ENCODE measurements at regions not wholly inside any gene's neighbourhood (a gene's known extent, or its start where the extent isn't known, plus 50 kb on each side); places are given as distances from the start of the nearest gene placed in this dataset.

DNA sequence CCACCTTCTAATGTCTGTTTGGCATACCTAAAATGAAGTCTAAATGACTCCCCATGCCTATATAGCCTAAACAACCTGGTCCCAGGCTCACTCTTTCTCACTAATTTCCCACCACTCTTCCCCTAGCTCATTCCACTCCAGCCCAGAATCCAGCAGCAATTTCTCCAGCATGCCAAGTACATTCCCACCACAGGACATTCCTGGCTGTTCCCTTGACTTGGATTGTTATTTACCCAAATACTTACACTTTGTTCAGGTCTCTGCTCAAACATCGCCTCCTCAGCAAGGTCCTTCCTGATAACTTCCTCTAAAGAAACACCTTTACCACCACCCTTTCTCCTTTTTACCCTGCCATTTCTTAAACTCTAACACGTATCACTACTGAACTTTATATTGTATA is 743.4 kb downstream of the RPS29 start:
- no peak for DNase-seq (ENCODE audit: insufficient read length, low spot score)
- TF ChIP-seq, protein P1, sequence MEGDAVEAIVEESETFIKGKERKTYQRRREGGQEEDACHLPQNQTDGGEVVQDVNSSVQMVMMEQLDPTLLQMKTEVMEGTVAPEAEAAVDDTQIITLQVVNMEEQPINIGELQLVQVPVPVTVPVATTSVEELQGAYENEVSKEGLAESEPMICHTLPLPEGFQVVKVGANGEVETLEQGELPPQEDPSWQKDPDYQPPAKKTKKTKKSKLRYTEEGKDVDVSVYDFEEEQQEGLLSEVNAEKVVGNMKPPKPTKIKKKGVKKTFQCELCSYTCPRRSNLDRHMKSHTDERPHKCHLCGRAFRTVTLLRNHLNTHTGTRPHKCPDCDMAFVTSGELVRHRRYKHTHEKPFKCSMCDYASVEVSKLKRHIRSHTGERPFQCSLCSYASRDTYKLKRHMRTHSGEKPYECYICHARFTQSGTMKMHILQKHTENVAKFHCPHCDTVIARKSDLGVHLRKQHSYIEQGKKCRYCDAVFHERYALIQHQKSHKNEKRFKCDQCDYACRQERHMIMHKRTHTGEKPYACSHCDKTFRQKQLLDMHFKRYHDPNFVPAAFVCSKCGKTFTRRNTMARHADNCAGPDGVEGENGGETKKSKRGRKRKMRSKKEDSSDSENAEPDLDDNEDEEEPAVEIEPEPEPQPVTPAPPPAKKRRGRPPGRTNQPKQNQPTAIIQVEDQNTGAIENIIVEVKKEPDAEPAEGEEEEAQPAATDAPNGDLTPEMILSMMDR (IDR thresholded peaks at IDR 0.05; ENCODE audit: insufficient read depth, missing control alignments), result no peak
- FAIRE-seq, result no peak

DNA sequence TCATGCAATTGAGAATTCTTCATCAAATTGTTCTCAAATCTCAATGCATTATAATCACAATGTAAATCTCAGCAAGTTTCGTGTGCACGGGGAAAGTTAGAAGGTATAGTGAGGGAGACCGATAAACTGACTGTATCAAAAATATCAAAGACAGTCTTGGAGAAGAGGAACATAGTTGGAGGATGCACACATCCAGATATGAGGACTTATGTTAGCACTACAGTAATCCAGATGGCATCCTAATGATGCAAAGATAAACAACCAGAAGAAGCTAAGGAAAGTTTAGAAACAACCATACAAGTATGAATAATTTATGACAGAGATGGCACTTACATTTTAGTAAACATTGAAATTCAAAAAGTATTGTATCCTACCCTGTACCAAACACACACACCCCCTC is 760.1 kb downstream of the RPS29 start:
- DNase-seq (ENCODE audit: insufficient read length, low spot score) (no peak), FAIRE-seq (no peak)
- TF ChIP-seq, protein P1 (IDR thresholded peaks at IDR 0.05; ENCODE audit: insufficient read depth, missing control alignments), result no peak

DNA sequence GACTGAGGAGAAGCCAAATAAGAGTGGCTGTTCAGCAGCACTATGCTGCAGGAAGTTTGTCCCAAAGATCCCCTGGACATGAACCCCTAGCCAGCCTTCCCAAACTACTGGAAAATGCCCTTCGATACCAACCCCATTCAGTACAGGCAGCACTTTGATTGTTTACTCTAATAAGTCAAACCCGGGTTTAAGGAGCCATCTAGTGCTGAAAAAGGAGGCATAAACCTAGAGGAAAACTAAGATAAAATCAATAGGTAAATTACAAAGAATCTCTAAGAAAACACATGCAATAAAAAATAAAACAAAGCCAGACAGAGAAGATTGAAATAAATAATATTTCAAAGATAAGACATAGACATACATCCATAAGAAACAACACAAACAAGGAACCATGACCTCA is 771.6 kb downstream of the RPS29 start:
- TF ChIP-seq, protein P1 (IDR thresholded peaks at IDR 0.05; ENCODE audit: insufficient read depth, missing control alignments), result no peak
- FAIRE-seq, result no peak

GRCh38 chr14:48805315-48805714 is 780.9 kb downstream of the RPS29 start:
- no peak for DNase-seq (ENCODE audit: insufficient read length, low spot score)
- TF ChIP-seq, protein P1 (IDR thresholded peaks at IDR 0.05; ENCODE audit: insufficient read depth, missing control alignments), result no peak
- no peak for FAIRE-seq

More for the DNA sequence above, 771.6 kb downstream of the RPS29 start:
- DNase-seq (ENCODE audit: insufficient read length, low spot score), result no peak

- TF ChIP-seq, protein P1 (IDR thresholded peaks at IDR 0.05; ENCODE audit: insufficient read depth, missing control alignments), result no peak
- DNase-seq (ENCODE audit: insufficient read length, low spot score) (no peak), FAIRE-seq (no peak)
Measured at GRCh38 chr14:48792376-48793024, 793.7 kb downstream of the RPS29 start.

DNA sequence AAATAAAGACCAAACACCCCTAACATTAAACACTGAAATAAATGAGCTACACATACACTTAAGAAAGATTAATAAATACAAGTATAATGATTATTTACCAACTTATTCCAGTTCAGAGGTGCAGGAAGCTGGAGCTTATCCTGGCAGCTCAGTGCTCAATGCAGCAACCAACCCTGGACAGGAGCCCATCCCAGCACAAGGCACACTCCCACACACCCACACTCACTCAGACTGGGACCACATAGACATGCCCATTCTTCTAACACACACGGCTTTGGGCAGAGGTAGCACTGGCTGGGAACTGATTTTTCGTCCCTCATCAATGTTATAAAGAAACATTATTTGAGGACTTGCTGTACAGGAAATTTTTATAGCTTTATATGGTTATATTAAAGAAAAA is 797.4 kb downstream of the RPS29 start:
- no peak for FAIRE-seq
- TF ChIP-seq, protein P1 (IDR thresholded peaks at IDR 0.05; ENCODE audit: insufficient read depth, missing control alignments), result no peak

DNA sequence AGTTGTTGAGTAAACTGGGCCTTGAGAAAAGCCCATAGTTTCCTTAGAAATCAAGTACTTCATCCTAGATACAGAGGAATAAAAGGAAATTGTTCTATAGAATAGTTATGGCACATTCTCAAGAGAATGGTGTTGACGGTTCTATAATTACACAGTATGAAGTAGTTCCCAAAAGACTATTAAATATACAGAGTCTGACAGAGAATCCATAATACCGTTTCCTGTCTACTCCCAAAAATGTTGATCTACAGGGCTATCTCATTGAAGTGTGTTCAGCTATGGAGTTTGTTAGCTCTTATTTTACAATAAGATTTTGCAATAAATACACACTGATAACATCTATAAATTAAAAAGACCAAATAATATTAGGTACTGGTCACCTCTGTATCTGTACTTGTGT is 799.7 kb downstream of the RPS29 start:
- FAIRE-seq (no peak), DNase-seq (ENCODE audit: insufficient read length, low spot score) (no peak)
- TF ChIP-seq, protein P1 (IDR thresholded peaks at IDR 0.05; ENCODE audit: insufficient read depth, missing control alignments), result no peak

More for the DNA sequence above, 797.4 kb downstream of the RPS29 start:
- DNase-seq (ENCODE audit: insufficient read length, low spot score), result no peak
